Heart left ventricle (tissue), 13 donors: ENCODE measurements at regions not wholly inside any gene's neighbourhood (a gene's known extent, or its start where the extent isn't known, plus 50 kb on each side); places are given as distances from the start of the nearest gene placed in this dataset.

Experiments used
- CTCF ChIP-seq, 12 donors: fragments of 200-600 bp; sonication (generic) in 4 of 12; IDR thresholded peaks; one replicate each; pipeline versions ENCODE4 v1.5.0 to v1.8.0; 2018 to 2022; ENCODE audit warnings: antibody characterized with exemption in 12 of 12, mild to moderate bottlenecking in 5 of 12
- POLR2A ChIP-seq, 2 donors: fragments of 450-650 bp; IDR thresholded peaks; one replicate each; pipeline ENCODE4 v1.6.1; 2017; ENCODE audit warnings: antibody characterized with exemption in 2 of 2, mild to moderate bottlenecking in 2 of 2, moderate library complexity in 2 of 2
- donor health status: ischemic (EF 13 %, LVEDD 7.1; RV severe dilation, severe dysfunction).
- donor health status: DM: no; HTN: yes; CAD: no.
- donor health status: DM: no; HTN: no; CAD: no.
- donor health status: ischemic (EF 25% LVEDD 6.9; RV normal size, moderate dysfunction).
- donor health status: ischemic (EF 25% LVEDD 5.7; RV mildly dilated, moderate dysfunction).
- donor health status: ischemic (EF 35%, LVEDD 5.7; RV mildly dilated, moderate dysfunction).
- donor health status: nonischemic (EF 11% LVEDD 7.7; RV severe dilation, severe dysfunction).
- donor health status: DM: yes; HTN: yes; CAD: no.
- donor health status: PGD.
- donor health status: ischemic (EF 29% LVEDD 5.4; RV normal size, mild dysfunction).
- donor health status: nonischemic (EF 23%, LVEDD 6.1; RV moderate dilation, normal function).

GRCh38 chr4:188737251-188738002 is 598.2 kb downstream of the TRIML1 start:
- TF ChIP-seq CTCF (IDR thresholded peaks at IDR 0.05) (no peak), POLR2A (IDR thresholded peaks at IDR 0.05) (no peak)
